HEK293 (cell line): ENCODE measurements at regions not wholly inside any gene's neighbourhood (a gene's known extent, or its start where the extent isn't known, plus 50 kb on each side); places are given as distances from the start of the nearest gene placed in this dataset.
"Not testable (repeated sequence)": the region's sequence is repeated elsewhere in the genome, so short reads cannot be mapped to it uniquely, and the experiment has no call there.

Source experiments
- CTCF ChIA-PET: fragments of 350-600 bp; formaldehyde crosslinking; extraction: SDS; loops from one replicate; lab custom pipeline; 2021; ENCODE audit warnings: antibody characterized with exemption; lab: Yijun Ruan, JAX
- POLR2A ChIA-PET: fragments of 300-600 bp; formaldehyde crosslinking; extraction: SDS; loops from one replicate; lab custom pipeline; 2020; ENCODE audit warnings: antibody characterized with exemption, inconsistent platforms; lab: Yijun Ruan, JAX
- H3K27ac ChIP-seq: fragments of 200-500 bp; sonication (Bioruptor generic); 2 replicates; pipeline ENCODE4 v1.5.1; 2014; ENCODE audit warnings: low read depth, low read length, control low read depth, inconsistent platforms; ENCODE audit errors: extremely low read depth
- H3K36me3 ChIP-seq, 2 experiments: fragments of 200-500 bp in 1 of 2; sonication (Bioruptor generic) in 1 of 2; 1 replicate in 1 of 2; 2 replicates in 1 of 2; pipeline ENCODE4 v1.5.1; 2014 to 2017; ENCODE audit warnings: inconsistent platforms in 2 of 2, low read length in 2 of 2; ENCODE audit not compliant: control insufficient read depth in 2 of 2, insufficient read depth in 1 of 2
- H3K4me1 ChIP-seq: fragments of 200-500 bp; sonication (Bioruptor generic); 2 replicates; pipeline ENCODE4 v1.5.1; 2014; ENCODE audit warnings: mild to moderate bottlenecking, low read length, inconsistent platforms; ENCODE audit not compliant: control insufficient read depth, insufficient read depth
- H3K4me3 ChIP-seq: 2 replicates; pipeline ENCODE4 v1.5.1; 2011; ENCODE audit warnings: low read depth, mild to moderate bottlenecking, control low read depth, low read length, moderate library complexity
- H3K9me3 ChIP-seq: fragments of 200-500 bp; sonication (Bioruptor generic); 2 replicates; pipeline ENCODE4 v1.5.1; 2014; ENCODE audit warnings: low read depth, low read length, inconsistent platforms; ENCODE audit not compliant: control insufficient read depth, insufficient read depth
- GFI1B ChIP-seq: fragments of 450-650 bp; formaldehyde crosslinking; IDR thresholded peaks from 2 replicates; pipeline ENCODE4 v1.5.1; 2016; ENCODE audit warnings: missing biosample characterization, missing genetic modification characterization
- OSR2 ChIP-seq: fragments of 450-650 bp; formaldehyde crosslinking; IDR thresholded peaks from 2 replicates; pipeline ENCODE4 v1.5.1; 2016; ENCODE audit warnings: missing biosample characterization, missing genetic modification characterization
- ZEB2 ChIP-seq: fragments of 450-650 bp; formaldehyde crosslinking; IDR thresholded peaks from 2 replicates; pipeline ENCODE4 v1.5.1; 2016; ENCODE audit warnings: missing biosample characterization, missing genetic modification characterization
- ZFP37 ChIP-seq: fragments of 450-650 bp; formaldehyde crosslinking; IDR thresholded peaks from 2 replicates; pipeline ENCODE4 v1.5.1; 2016; ENCODE audit warnings: missing biosample characterization, missing genetic modification characterization
- ZIC2 ChIP-seq: fragments of 450-650 bp; formaldehyde crosslinking; IDR thresholded peaks from 2 replicates; pipeline ENCODE4 v1.5.1; 2016; ENCODE audit warnings: missing biosample characterization, missing genetic modification characterization
- ZNF132 ChIP-seq: fragments of 450-650 bp; formaldehyde crosslinking; IDR thresholded peaks from 2 replicates; pipeline ENCODE4 v1.5.1; 2017; ENCODE audit warnings: missing biosample characterization, missing genetic modification characterization, borderline replicate concordance
- ZNF274 ChIP-seq, 2 experiments: fragments of 200-500 bp in 1 of 2; fragments of 450-650 bp in 1 of 2; sonication (Bioruptor generic) in 1 of 2; formaldehyde crosslinking in 1 of 2; IDR thresholded peaks; 2 replicates each; pipeline versions ENCODE4 v1.5.1 to v1.6.1; 2014 to 2016; ENCODE audit warnings: borderline replicate concordance in 1 of 2, inconsistent platforms in 1 of 2, low read length in 1 of 2, missing biosample characterization in 1 of 2, missing genetic modification characterization in 1 of 2
- ZNF341 ChIP-seq: fragments of 450-650 bp; formaldehyde crosslinking; IDR thresholded peaks from 2 replicates; pipeline ENCODE4; 2016; ENCODE audit warnings: low read depth, missing biosample characterization, missing genetic modification characterization
- ZNF354C ChIP-seq: fragments of 450-650 bp; formaldehyde crosslinking; IDR thresholded peaks from 2 replicates; pipeline ENCODE4 v1.5.1; 2016; ENCODE audit warnings: missing biosample characterization, missing genetic modification characterization, low read depth, borderline replicate concordance
- ZNF391 ChIP-seq: fragments of 450-650 bp; formaldehyde crosslinking; IDR thresholded peaks from 2 replicates; pipeline ENCODE4 v1.5.1; 2016; ENCODE audit warnings: low read depth, missing biosample characterization, missing genetic modification characterization, borderline replicate concordance
- ZNF404 ChIP-seq: fragments of 450-650 bp; formaldehyde crosslinking; IDR thresholded peaks from 2 replicates; pipeline ENCODE4 v1.5.1; 2017; ENCODE audit warnings: missing biosample characterization, missing genetic modification characterization
- ZNF529 ChIP-seq: fragments of 450-650 bp; formaldehyde crosslinking; IDR thresholded peaks from 2 replicates; pipeline ENCODE4 v1.5.1; 2017; ENCODE audit warnings: missing genetic modification characterization, missing biosample characterization; ENCODE audit not compliant: insufficient replicate concordance
- ZNF561 ChIP-seq: fragments of 450-650 bp; IDR thresholded peaks from 2 replicates; pipeline ENCODE4 v1.5.1; 2018; ENCODE audit warnings: missing biosample characterization, missing genetic modification characterization, borderline replicate concordance
- ZNF664 ChIP-seq: fragments of 450-650 bp; formaldehyde crosslinking; IDR thresholded peaks from 2 replicates; pipeline ENCODE4 v1.5.1; 2016; ENCODE audit warnings: missing biosample characterization, missing genetic modification characterization
- ZNF704 ChIP-seq: fragments of 450-650 bp; formaldehyde crosslinking; IDR thresholded peaks from 2 replicates; pipeline ENCODE4 v1.5.1; 2016; ENCODE audit warnings: missing biosample characterization, missing genetic modification characterization
- ZNF768 ChIP-seq: fragments of 450-650 bp; formaldehyde crosslinking; IDR thresholded peaks from 2 replicates; pipeline ENCODE4 v1.5.1; 2018; ENCODE audit warnings: missing biosample characterization, mild to moderate bottlenecking, missing genetic modification characterization
- ZSCAN30 ChIP-seq: fragments of 450-650 bp; IDR thresholded peaks from 2 replicates; pipeline ENCODE4 v1.5.1; 2018; ENCODE audit warnings: missing biosample characterization, mild to moderate bottlenecking, missing genetic modification characterization, moderate library complexity
- TF ChIP-seq, protein P1 (sequence below): IDR thresholded peaks from 2 replicates; pipeline ENCODE4 v1.6.1; 2011; ENCODE audit warnings: mild to moderate bottlenecking, low read depth, low read length, borderline replicate concordance
- TF ChIP-seq, protein P2 (sequence below): fragments of 450-650 bp; formaldehyde crosslinking; IDR thresholded peaks from 2 replicates; pipeline ENCODE4 v1.5.1; 2016; ENCODE audit warnings: missing biosample characterization, missing genetic modification characterization

- TF ChIP-seq ZEB2 (tag by site-specific recombination) (no peak), ZNF354C (tag by site-specific recombination) (no peak), GFI1B (tag by site-specific recombination) (no peak), ZNF404 (tag by site-specific recombination) (no peak), ZFP37 (tag by site-specific recombination) (no peak), OSR2 (tag by site-specific recombination) (no peak), ZNF704 (tag by site-specific recombination) (no peak), ZNF529 (tag by site-specific recombination) (no peak), ZNF274 (IDR thresholded peaks at IDR 0.05; ENCODE audit: low read length) (no peak), ZNF274 (tag by site-specific recombination; IDR thresholded peaks at IDR 0.05; ENCODE audit: borderline replicate concordance) (no peak), ZNF391 (tag by site-specific recombination) (no peak), ZNF132 (tag by site-specific recombination) (no peak), ZNF561 (no peak)
- TF ChIP-seq, protein P1, sequence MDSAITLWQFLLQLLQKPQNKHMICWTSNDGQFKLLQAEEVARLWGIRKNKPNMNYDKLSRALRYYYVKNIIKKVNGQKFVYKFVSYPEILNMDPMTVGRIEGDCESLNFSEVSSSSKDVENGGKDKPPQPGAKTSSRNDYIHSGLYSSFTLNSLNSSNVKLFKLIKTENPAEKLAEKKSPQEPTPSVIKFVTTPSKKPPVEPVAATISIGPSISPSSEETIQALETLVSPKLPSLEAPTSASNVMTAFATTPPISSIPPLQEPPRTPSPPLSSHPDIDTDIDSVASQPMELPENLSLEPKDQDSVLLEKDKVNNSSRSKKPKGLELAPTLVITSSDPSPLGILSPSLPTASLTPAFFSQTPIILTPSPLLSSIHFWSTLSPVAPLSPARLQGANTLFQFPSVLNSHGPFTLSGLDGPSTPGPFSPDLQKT: no peak
- TF ChIP-seq, protein P2, sequence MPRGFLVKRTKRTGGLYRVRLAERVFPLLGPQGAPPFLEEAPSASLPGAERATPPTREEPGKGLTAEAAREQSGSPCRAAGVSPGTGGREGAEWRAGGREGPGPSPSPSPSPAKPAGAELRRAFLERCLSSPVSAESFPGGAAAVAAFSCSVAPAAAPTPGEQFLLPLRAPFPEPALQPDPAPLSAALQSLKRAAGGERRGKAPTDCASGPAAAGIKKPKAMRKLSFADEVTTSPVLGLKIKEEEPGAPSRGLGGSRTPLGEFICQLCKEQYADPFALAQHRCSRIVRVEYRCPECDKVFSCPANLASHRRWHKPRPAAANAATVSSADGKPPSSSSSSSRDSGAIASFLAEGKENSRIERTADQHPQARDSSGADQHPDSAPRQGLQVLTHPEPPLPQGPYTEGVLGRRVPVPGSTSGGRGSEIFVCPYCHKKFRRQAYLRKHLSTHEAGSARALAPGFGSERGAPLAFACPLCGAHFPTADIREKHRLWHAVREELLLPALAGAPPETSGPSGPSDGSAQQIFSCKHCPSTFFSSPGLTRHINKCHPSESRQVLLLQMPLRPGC: no peak
- Histone ChIP-seq H3K36me3 (no peaks in the 10 kb centered on the region), H3K4me1 (no peaks in the 10 kb centered on the region), H3K27ac (no peak overlapping the region), H3K9me3 (no peaks in the 10 kb centered on the region), H3K4me3 (no peak overlapping the region)
- ChIA-PET POLR2A (no interaction called here), CTCF (no interaction called here)
Observed at GRCh38 chr5:82511134-82511533, 233.0 kb upstream of the RPS23 start.

DNA sequence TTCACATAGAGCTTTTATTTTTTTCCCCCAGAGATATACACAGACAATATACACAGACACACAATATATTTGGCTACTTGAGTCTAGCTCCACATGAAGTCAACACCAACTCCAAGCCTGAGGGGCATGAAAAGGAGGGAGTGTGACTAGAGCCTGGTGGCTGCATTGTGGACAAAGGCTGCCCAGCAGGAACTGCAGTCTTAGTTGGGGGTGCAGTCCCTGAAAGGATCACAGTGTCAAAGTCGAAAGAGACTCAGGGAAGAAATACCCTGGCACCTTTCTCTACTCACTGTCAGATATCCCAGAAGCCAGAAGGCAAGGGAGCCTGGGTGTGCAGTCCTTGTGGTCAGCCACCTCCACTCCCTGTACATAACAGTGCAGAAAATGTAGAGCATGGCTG, 231.6 kb upstream of the RPS23 start:
- Histone ChIP-seq H3K36me3 (no peaks in the 10 kb centered on the region), H3K4me1 (no peaks in the 10 kb centered on the region), H3K4me3 (no peak overlapping the region)
- CTCF ChIA-PET: interaction anchor here (0.6 kb wide), 1 partner anchor 112 kb away, joined by 3 read pairs; no protein-coding TSS in a partner anchor
- POLR2A ChIA-PET: no interaction called here
- TF ChIP-seq ZNF768 (tag by site-specific recombination) (no peak), ZIC2 (tag by site-specific recombination) (no peak), ZNF664 (tag by site-specific recombination) (no peak), ZSCAN30 (tag by site-specific recombination) (no peak), ZNF341 (tag by site-specific recombination) (no peak)
- TF ChIP-seq, all 188 proteins: peak for 0
- Histone ChIP-seq H3K9me3 (no peaks in the 10 kb centered on the region), H3K27ac (no peak overlapping the region)

GRCh38 chr5:82506390-82506789, 228.2 kb upstream of the RPS23 start:
- H3K4me3 ChIP-seq, CTCF ChIA-PET, H3K36me3 ChIP-seq, H3K27ac ChIP-seq, POLR2A ChIA-PET, H3K4me1 ChIP-seq, H3K9me3 ChIP-seq: not testable (repeated sequence)
- TF ChIP-seq ZNF529 (tag by site-specific recombination): peak; percentile 77
